K562 (cell line): ENCODE measurements at regions not wholly inside any gene's neighbourhood (a gene's known extent, or its start where the extent isn't known, plus 50 kb on each side); places are given as distances from the start of the nearest gene placed in this dataset.

Experiments used
- ATAC-seq: fragments of 200-7000 bp; cut with Tn5 transposase; 3 replicates; pipeline ENCODE4 v1.9.1; 2020; ENCODE audit warnings: moderate library complexity
- BruUV-seq: library from RNA; stranded (reverse); fragments of 400-500 nt; replicated peaks from 2 replicates; lab custom pipeline; 2021; lab: Mats Ljungman, UMichigan
- CTCF ChIA-PET: fragments of 300-600 bp; formaldehyde crosslinking; extraction: SDS; loops from one replicate; lab custom pipeline; 2021; ENCODE audit warnings: low intra/inter-chr PET ratio; lab: Yijun Ruan, JAX
- POLR2A ChIA-PET: fragments of 300-600, 350-650 bp; sonication (Branson Sonifier 250); formaldehyde crosslinking; extraction: SDS; loops from one replicate; lab custom pipeline; 2021; ENCODE audit warnings: antibody characterized with exemption, inconsistent platforms; lab: Yijun Ruan, JAX
- DNase-seq, 4 experiments: peaks; one replicate each; pipeline versions ENCODE4 v3.0.0 to v3.0.0-alpha.2; 2011 to 2018; ENCODE audit warnings: low spot score in 3 of 4, mixed read lengths in 3 of 4; ENCODE audit errors: extremely low read depth in 1 of 4
- FAIRE-seq: peaks from 2 replicates; lab custom pipeline; 2011; peaks lifted over from hg19 to GRCh38; lab: Jason Lieb, UNC
- H2AFZ ChIP-seq: 2 replicates; pipeline ENCODE4 v1.6.0; 2011; ENCODE audit warnings: low read depth, low read length, control low read depth, inconsistent platforms
- H3K27ac ChIP-seq: fragments of 200-600 bp; 3 replicates; pipeline ENCODE4 v1.8.0; 2011; ENCODE audit warnings: low read depth, mild to moderate bottlenecking, control low read depth, inconsistent platforms, low read length, moderate library complexity, mixed read lengths; ENCODE audit errors: extremely low read depth
- H3K27me3 ChIP-seq, 2 experiments: fragments of 300-600 bp in 1 of 2; 2 replicates in 1 of 2; 3 replicates in 1 of 2; pipeline versions ENCODE4 v1.6.0 to v1.8.0; 2011; ENCODE audit warnings: inconsistent platforms in 2 of 2, low read length in 2 of 2, mild to moderate bottlenecking in 1 of 2, mixed read lengths in 1 of 2, moderate library complexity in 1 of 2; ENCODE audit not compliant: control insufficient read depth in 2 of 2, insufficient read depth in 2 of 2
- H3K36me3 ChIP-seq: fragments of 300-600 bp; 3 replicates; pipeline ENCODE4 v1.8.0; 2011; ENCODE audit warnings: mild to moderate bottlenecking, low read length, inconsistent platforms; ENCODE audit not compliant: control insufficient read depth, insufficient read depth
- H3K4me1 ChIP-seq, 2 experiments: fragments of 200-600 bp in 1 of 2; replicated peaks in 1 of 2; 2 replicates in 1 of 2; 3 replicates in 1 of 2; pipeline versions ENCODE4 v1.5.1 to v1.8.0; 2011; ENCODE audit warnings: inconsistent platforms in 2 of 2, low read length in 2 of 2, mild to moderate bottlenecking in 1 of 2, mixed read lengths in 1 of 2, moderate library complexity in 1 of 2; ENCODE audit not compliant: control insufficient read depth in 2 of 2, insufficient read depth in 2 of 2
- H3K4me2 ChIP-seq: 2 replicates; pipeline ENCODE4 v1.6.1; 2011; ENCODE audit warnings: low read length, control low read depth, inconsistent platforms, mixed read lengths; ENCODE audit not compliant: insufficient read depth
- H3K4me3 ChIP-seq: fragments of 200-600 bp; sonication (generic), shearing (Covaris generic); 2 replicates; pipeline ENCODE4 v1.5.1; 2016; ENCODE audit warnings: control low read depth, inconsistent platforms
- H3K79me2 ChIP-seq: fragments of 200-600 bp; 3 replicates; pipeline ENCODE4 v1.8.0; 2011; ENCODE audit warnings: low read length, inconsistent platforms; ENCODE audit not compliant: control insufficient read depth, insufficient read depth
- H3K9ac ChIP-seq, 2 experiments: 2 replicates each; pipeline versions ENCODE4 v1.6.0 to v1.6.1; 2011; ENCODE audit warnings: low read depth in 2 of 2, low read length in 2 of 2, control low read depth in 1 of 2, inconsistent platforms in 1 of 2, mild to moderate bottlenecking in 1 of 2, mixed read lengths in 1 of 2; ENCODE audit not compliant: insufficient read depth in 1 of 2
- H3K9me1 ChIP-seq: one replicate; pipeline ENCODE4 v1.6.0; 2011; ENCODE audit warnings: inconsistent platforms, mild to moderate bottlenecking, low read length, moderate library complexity; ENCODE audit not compliant: control insufficient read depth, insufficient read depth
- H3K9me3 ChIP-seq: replicated peaks from 2 replicates; pipeline ENCODE4 v1.5.1; 2011; ENCODE audit warnings: low read depth, low read length, inconsistent platforms; ENCODE audit not compliant: control insufficient read depth, insufficient read depth
- H4K20me1 ChIP-seq: replicated peaks from 2 replicates; pipeline ENCODE4 v1.6.1; 2011; ENCODE audit warnings: low read length, inconsistent platforms, mixed read lengths; ENCODE audit not compliant: control insufficient read depth, insufficient read depth
- AFF1 ChIP-seq, 2 experiments: fragments of 450-650 bp; IDR thresholded peaks; 2 replicates each; pipeline ENCODE4 v1.6.1; 2018; ENCODE audit warnings: mild to moderate bottlenecking in 2 of 2, low read depth in 1 of 2; ENCODE audit not compliant: partially characterized antibody in 2 of 2
- CBFA2T3 ChIP-seq: fragments of 450-650 bp; IDR thresholded peaks from 2 replicates; pipeline ENCODE4 v1.6.1; 2017
- TCF7L2 ChIP-seq: fragments of 150-350 bp; IDR thresholded peaks from 2 replicates; pipeline ENCODE4 v1.6.1; 2016; ENCODE audit warnings: low read depth, mild to moderate bottlenecking, low read length, moderate library complexity
- WGBS: fragments of 100-300 bp; shearing (Covaris generic); methylation state at CpG from one replicate; pipeline ENCODE4 v1.1.6; 2016; ENCODE audit warnings: low coverage, mixed read lengths; ENCODE audit not compliant: insufficient coverage; ENCODE audit errors: missing lambda C conversion rate; 5-methylcytosine and 5-hydroxymethylcytosine counted together
- in situ Hi-C: fragments of 300-500 bp; cut with MboI; formaldehyde crosslinking; loops from 4 replicates; pipeline ENCODE4 v1.15.0; 2018; ENCODE audit warnings: inconsistent platforms, mixed read lengths
- intact Hi-C: fragments of 100-400 bp; cut with micrococcal nuclease; formaldehyde crosslinking; loops from 2 replicates; pipeline ENCODE4 v1.14.2; 2022

- no peak for TF ChIP-seq AFF1 (IDR thresholded peaks at IDR 0.05; ENCODE audit: low read depth in 1 of 2, partially characterized antibody in 2 of 2)
Observed at GRCh38 chr7:113282875-113283274, 164.5 kb upstream of the SMIM30 start (continued).

- H3K27ac ChIP-seq: no peak overlapping the region
- ATAC-seq (no peak), FAIRE-seq (no peak), DNase-seq (no peak)
- no peaks in the 10 kb centered on the region for H4K20me1 ChIP-seq
- no peak for TF ChIP-seq TCF7L2
- 0 out of 2 replicates have a peak, but pooled peaks have one; percentile 36 for TF ChIP-seq CBFA2T3
- WGBS: 7% methylated on average over 2 of the region's 2 CpGs
- H3K9ac ChIP-seq: no peak overlapping the region
- ChIA-PET POLR2A (no interaction called here), CTCF (no interaction called here)
- no peaks in the 10 kb centered on the region for H3K36me3 ChIP-seq
- no peaks in the 10 kb centered on the region for H3K79me2 ChIP-seq
- no peak overlapping the region for H2AFZ ChIP-seq
- H3K27me3 ChIP-seq: no peaks in the 10 kb centered on the region
- H3K4me3 ChIP-seq: no peak overlapping the region
- no peak overlapping the region for H3K4me2 ChIP-seq
- H3K4me1 ChIP-seq: no peaks in the 10 kb centered on the region; a peak in 1 of 5 replicates
- H3K9me1 ChIP-seq: no peaks in the 10 kb centered on the region
- BruUV-seq: no TSS peak
- intact Hi-C loops: no loop called here
- H3K9me3 ChIP-seq: no peaks in the 10 kb centered on the region
- in situ Hi-C loops: no loop called here
Observed at GRCh38 chr7:113281223-113281622, 162.9 kb upstream of the SMIM30 start.
